ENCODE measurements at regions not wholly inside any gene's neighbourhood (a gene's known extent, or its start where the extent isn't known, plus 50 kb on each side); places are given as distances from the start of the nearest gene placed in this dataset.

- no peak for TF ChIP-seq EZH2 (IDR thresholded peaks at IDR 0.05; ENCODE audit: insufficient read depth, poor library complexity, severe bottlenecking)
- no peak for TF ChIP-seq EZH2phosphoT487 (IDR thresholded peaks at IDR 0.05; ENCODE audit: insufficient read depth, low read depth)
Measured at GRCh38 chr12:38144049-38144448, 172.5 kb upstream of the ALG10B start.

Measured in GM23248 (cell line).